Endodermal cell (in vitro differentiated cells): ENCODE measurements at regions not wholly inside any gene's neighbourhood (a gene's known extent, or its start where the extent isn't known, plus 50 kb on each side); places are given as distances from the start of the nearest gene placed in this dataset.

Source experiments
- DNase-seq: peaks from one replicate; pipeline ENCODE4 v3.0.0-alpha.2; 2017
- H3K27ac ChIP-seq: 2 replicates; pipeline ENCODE4 v1.5.1; 2013; ENCODE audit warnings: mild to moderate bottlenecking, low read depth, low read length, moderate library complexity
- H3K27me3 ChIP-seq: 2 replicates; pipeline ENCODE4 v1.6.1; 2013; ENCODE audit warnings: mild to moderate bottlenecking, low read length, moderate library complexity; ENCODE audit not compliant: insufficient read depth, control insufficient read depth, poor library complexity, severe bottlenecking
- H3K36me3 ChIP-seq: 2 replicates; pipeline ENCODE4 v1.7.0; 2013; ENCODE audit warnings: mild to moderate bottlenecking, low read length, moderate library complexity; ENCODE audit not compliant: control insufficient read depth, insufficient read depth
- H3K4me1 ChIP-seq: one replicate; pipeline ENCODE4 v1.7.0; 2013; ENCODE audit warnings: low read length; ENCODE audit not compliant: control insufficient read depth, insufficient read depth
- H3K4me3 ChIP-seq: 2 replicates; pipeline ENCODE4 v1.5.1; 2013; ENCODE audit warnings: mild to moderate bottlenecking, low read length, moderate library complexity
- H3K9ac ChIP-seq: 2 replicates; pipeline ENCODE4 v1.6.1; 2013; ENCODE audit warnings: mild to moderate bottlenecking, low read length, moderate library complexity; ENCODE audit not compliant: poor library complexity, severe bottlenecking; ENCODE audit errors: extremely low read depth
- H3K9me3 ChIP-seq: 2 replicates; pipeline ENCODE4 v1.6.1; 2013; ENCODE audit warnings: mild to moderate bottlenecking, low read length, moderate library complexity; ENCODE audit not compliant: control insufficient read depth
- H3K27ac Mint-ChIP-seq: 2 replicates; pipeline ENCODE4 v1.8.0; 2020; ENCODE audit warnings: mixed read lengths
- H3K27me3 Mint-ChIP-seq: 2 replicates; pipeline ENCODE4 v1.8.0; 2021; ENCODE audit warnings: mild to moderate bottlenecking, mixed read lengths; ENCODE audit not compliant: insufficient read depth
- H3K36me3 Mint-ChIP-seq: 2 replicates; pipeline ENCODE4 v1.8.0; 2020; ENCODE audit warnings: low read depth, mixed read lengths
- H3K4me1 Mint-ChIP-seq: 2 replicates; pipeline ENCODE4 v1.8.0; 2020; ENCODE audit warnings: mixed read lengths
- H3K4me3 Mint-ChIP-seq: 2 replicates; pipeline ENCODE4 v1.8.0; 2020; ENCODE audit warnings: mild to moderate bottlenecking, moderate library complexity, mixed read lengths
- H3K9me3 Mint-ChIP-seq: 2 replicates; pipeline ENCODE4 v1.8.0; 2020; ENCODE audit warnings: mild to moderate bottlenecking, mixed read lengths
- WGBS, 2 experiments: methylation state at CpG; one replicate each; pipeline versions ENCODE4 v1.1.5 to v1.1.7; 2013; ENCODE audit warnings: missing lambda C conversion rate in 2 of 2, mixed read lengths in 1 of 2; ENCODE audit not compliant: insufficient coverage in 1 of 2, insufficient read length in 1 of 2; 5-methylcytosine and 5-hydroxymethylcytosine counted together
- TF ChIP-seq, protein P1 (sequence below): fragments of 200-600 bp; sonication (generic); conservative IDR thresholded peaks from 2 replicates; pipeline ENCODE4 v1.5.0; 2021; ENCODE audit warnings: antibody characterized with exemption, mild to moderate bottlenecking

DNA sequence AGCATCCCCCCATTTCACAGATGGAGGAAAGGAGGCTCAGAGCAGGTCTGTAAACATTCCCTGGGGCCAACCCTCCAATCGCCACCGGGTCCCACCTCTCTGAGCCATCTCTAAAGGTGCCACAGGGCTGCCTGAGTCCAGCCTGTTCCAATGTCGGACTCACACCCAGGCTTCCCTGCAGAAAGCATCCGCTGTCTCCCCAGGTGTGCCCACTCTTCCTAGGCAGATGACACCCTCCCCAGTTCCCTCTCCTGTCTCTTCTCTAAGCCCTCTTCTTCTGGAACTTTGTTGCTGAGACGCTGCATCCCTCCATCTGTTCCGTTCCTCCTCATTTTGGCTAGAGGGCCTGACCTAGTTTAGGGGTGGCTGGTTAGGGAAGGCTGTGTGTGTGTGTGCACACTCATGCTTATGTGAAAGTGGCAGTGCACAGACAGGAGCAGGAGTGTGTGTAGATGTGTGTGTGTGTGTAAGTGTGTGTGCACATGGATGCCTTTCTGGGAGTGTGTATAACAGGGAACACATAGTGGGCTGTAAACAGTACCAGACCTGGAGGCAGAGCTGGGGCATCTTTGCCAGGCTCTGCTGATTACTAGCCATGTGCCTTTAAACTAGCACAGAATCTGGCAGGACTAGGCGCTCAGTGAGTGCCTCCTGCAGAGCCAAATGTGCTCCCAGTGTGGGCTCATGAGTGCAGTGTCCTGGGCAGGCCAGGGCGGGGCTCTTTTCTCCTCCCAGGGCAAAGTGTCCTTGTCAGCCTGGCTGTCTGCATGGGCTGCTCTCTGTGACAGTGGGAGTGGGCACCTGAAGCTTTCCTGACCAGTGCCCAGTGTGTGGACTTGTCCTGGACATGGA, 77.3 kb upstream of the NECTIN1 start:
- TF ChIP-seq, protein P1, sequence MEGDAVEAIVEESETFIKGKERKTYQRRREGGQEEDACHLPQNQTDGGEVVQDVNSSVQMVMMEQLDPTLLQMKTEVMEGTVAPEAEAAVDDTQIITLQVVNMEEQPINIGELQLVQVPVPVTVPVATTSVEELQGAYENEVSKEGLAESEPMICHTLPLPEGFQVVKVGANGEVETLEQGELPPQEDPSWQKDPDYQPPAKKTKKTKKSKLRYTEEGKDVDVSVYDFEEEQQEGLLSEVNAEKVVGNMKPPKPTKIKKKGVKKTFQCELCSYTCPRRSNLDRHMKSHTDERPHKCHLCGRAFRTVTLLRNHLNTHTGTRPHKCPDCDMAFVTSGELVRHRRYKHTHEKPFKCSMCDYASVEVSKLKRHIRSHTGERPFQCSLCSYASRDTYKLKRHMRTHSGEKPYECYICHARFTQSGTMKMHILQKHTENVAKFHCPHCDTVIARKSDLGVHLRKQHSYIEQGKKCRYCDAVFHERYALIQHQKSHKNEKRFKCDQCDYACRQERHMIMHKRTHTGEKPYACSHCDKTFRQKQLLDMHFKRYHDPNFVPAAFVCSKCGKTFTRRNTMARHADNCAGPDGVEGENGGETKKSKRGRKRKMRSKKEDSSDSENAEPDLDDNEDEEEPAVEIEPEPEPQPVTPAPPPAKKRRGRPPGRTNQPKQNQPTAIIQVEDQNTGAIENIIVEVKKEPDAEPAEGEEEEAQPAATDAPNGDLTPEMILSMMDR: no peak
- peaks cover 3% of the 10 kb centered on the region for H3K4me1 ChIP-seq
- H3K27me3 ChIP-seq: peaks cover 67% of the 10 kb centered on the region
- Mint-ChIP-seq H3K4me1 (peaks cover 20% of the 10 kb centered on the region), H3K9me3 (no peaks in the 10 kb centered on the region), H3K36me3 (no peaks in the 10 kb centered on the region), H3K27me3 (peaks cover 65% of the 10 kb centered on the region), H3K4me3 (no peak overlapping the region), H3K27ac (no peak overlapping the region)
- no peak for DNase-seq
- no peak overlapping the region for H3K4me3 ChIP-seq
- no peaks in the 10 kb centered on the region for H3K36me3 ChIP-seq
- WGBS, 2 experiments: 89 to 92% methylated on average over 5 to 8 of the region's 8 CpGs
- no peak overlapping the region for H3K27ac ChIP-seq
- no peaks in the 10 kb centered on the region for H3K9me3 ChIP-seq
- no peak overlapping the region for H3K9ac ChIP-seq

- Histone ChIP-seq H3K4me3 (no peak overlapping the region), H3K9me3 (no peaks in the 10 kb centered on the region), H3K4me1 (peaks cover 3% of the 10 kb centered on the region), H3K27ac (no peak overlapping the region), H3K27me3 (peaks cover 67% of the 10 kb centered on the region), H3K9ac (no peak overlapping the region), H3K36me3 (no peaks in the 10 kb centered on the region)
- Mint-ChIP-seq H3K4me3 (no peak overlapping the region), H3K9me3 (no peaks in the 10 kb centered on the region), H3K27ac (no peak overlapping the region), H3K36me3 (no peaks in the 10 kb centered on the region), H3K27me3 (peaks cover 70% of the 10 kb centered on the region), H3K4me1 (peaks cover 18% of the 10 kb centered on the region)
- WGBS, 2 experiments: 90 to 100% methylated on average over 4 to 8 of the region's 8 CpGs
- TF ChIP-seq, protein P1: no peak
- DNase-seq: no peak
These were observed 76.7 kb upstream of the NECTIN1 start for GRCh38 chr11:119805663-119806062.

DNA sequence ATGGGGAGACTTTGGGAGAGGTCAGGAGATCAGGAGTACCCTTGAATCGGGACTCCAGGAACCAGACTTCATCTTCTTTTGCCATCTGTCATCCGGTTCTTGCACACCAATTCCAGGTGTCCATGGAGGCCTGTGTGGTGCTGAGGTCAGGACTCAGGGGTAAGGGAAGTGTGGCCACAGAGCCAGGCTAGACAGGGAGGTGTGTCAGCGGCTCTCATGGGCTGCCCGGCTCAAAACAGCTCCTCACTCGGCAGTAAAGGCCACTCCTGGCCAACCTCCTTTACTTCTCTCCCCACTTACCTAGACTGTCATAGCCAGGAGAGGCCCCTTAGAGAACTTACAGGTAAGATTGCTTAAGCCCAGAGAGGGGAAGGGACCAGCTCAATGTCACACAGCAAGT, 75.7 kb upstream of the NECTIN1 start:
- no peaks in the 10 kb centered on the region for H3K9me3 Mint-ChIP-seq
- no peak overlapping the region for H3K27ac ChIP-seq

More for the DNA sequence above, 75.7 kb upstream of the NECTIN1 start:
- 90 to 92% methylated on average over 3 to 5 of the region's 5 CpGs for WGBS, 2 experiments
- Histone ChIP-seq H3K9me3 (no peaks in the 10 kb centered on the region), H3K36me3 (no peaks in the 10 kb centered on the region), H3K4me1 (peaks cover 2% of the 10 kb centered on the region), H3K4me3 (no peak overlapping the region), H3K9ac (no peak overlapping the region), H3K27me3 (peaks cover 72% of the 10 kb centered on the region)
- Mint-ChIP-seq H3K27me3 (peaks cover 68% of the 10 kb centered on the region), H3K4me1 (peaks cover 8% of the 10 kb centered on the region), H3K36me3 (no peaks in the 10 kb centered on the region), H3K27ac (no peak overlapping the region), H3K4me3 (no peak overlapping the region)
- DNase-seq: no peak
- TF ChIP-seq, protein P1: no peak
